IPS-15b (cell line): ENCODE measurements at regions not wholly inside any gene's neighbourhood (a gene's known extent, or its start where the extent isn't known, plus 50 kb on each side); places are given as distances from the start of the nearest gene placed in this dataset.

Experiments used
- H3K27me3 ChIP-seq: one replicate; pipeline ENCODE4 v1.6.1; 2013; ENCODE audit warnings: low read length; ENCODE audit not compliant: control insufficient read depth, insufficient read depth
- H3K36me3 ChIP-seq: one replicate; pipeline ENCODE4 v1.6.1; 2013; ENCODE audit warnings: low read length; ENCODE audit not compliant: control insufficient read depth, insufficient read depth
- H3K4me1 ChIP-seq: one replicate; pipeline ENCODE4 v1.6.1; 2013; ENCODE audit warnings: mild to moderate bottlenecking, low read length; ENCODE audit not compliant: control insufficient read depth, insufficient read depth
- H3K4me3 ChIP-seq: one replicate; pipeline ENCODE4 v1.5.1; 2013; ENCODE audit warnings: low read depth, low read length
- H3K9ac ChIP-seq: one replicate; pipeline ENCODE4 v1.6.1; 2013; ENCODE audit warnings: low read depth, mild to moderate bottlenecking, low read length
- H3K9me3 ChIP-seq: one replicate; pipeline ENCODE4 v1.6.1; 2013; ENCODE audit warnings: mild to moderate bottlenecking, low read length; ENCODE audit not compliant: control insufficient read depth, insufficient read depth

DNA sequence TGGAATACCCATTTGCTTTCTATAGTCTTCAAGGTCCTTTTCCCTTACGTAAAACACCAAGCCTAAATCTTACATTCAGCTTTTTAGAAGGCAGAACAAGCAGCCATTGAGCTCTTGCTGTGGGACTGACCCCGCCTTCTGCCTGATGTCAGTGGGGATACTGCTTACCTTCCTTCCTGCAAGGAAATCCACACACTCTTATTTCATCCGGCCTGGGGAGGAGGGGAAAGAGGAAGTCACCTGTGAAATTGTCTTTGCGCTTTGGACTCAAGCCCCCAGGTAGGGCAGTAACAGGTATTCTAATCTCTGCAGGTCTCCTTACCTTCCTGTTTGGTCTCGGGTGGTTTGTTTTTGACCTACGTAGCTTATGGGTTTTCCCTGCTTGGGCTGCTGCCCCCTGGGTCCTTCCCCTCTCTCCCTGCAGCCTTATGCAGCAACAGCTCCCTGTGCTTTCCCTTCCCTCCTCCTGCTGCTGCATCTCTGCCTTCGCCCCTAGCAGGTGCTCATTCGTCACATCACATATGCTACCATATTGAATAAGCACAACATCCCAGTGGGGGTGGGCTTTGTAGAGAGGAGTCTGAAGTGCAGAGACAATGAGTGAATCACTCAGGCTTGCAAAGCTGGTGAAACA, 402.5 kb upstream of the TRIB2 start:
- peaks cover 2% of the 10 kb centered on the region for H3K4me1 ChIP-seq
- H3K27me3 ChIP-seq, result no peaks in the 10 kb centered on the region
- no peaks in the 10 kb centered on the region for H3K9me3 ChIP-seq
- H3K36me3 ChIP-seq, result no peaks in the 10 kb centered on the region
- no peak overlapping the region for H3K4me3 ChIP-seq
- no peak overlapping the region for H3K9ac ChIP-seq

DNA sequence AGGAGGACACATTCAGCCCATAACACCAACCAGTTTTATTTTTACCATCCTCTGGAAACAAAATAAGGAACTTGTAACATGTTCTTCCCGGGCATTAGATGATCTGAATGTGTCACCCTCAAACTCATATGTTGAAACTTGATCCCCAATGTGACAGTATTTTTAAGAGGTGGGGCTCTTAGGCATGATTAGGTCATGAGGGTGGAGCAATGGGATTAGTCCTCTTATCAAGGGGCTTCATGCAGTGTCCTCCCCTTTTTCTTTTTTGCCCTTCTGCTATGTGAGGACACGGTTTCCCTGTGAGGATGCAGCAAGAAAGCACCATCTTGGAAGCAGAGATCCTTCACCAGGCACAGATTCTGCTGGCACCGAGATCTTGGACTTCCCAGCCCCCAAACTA, 401.5 kb upstream of the TRIB2 start:
- Histone ChIP-seq H3K9ac (no peak overlapping the region), H3K9me3 (no peaks in the 10 kb centered on the region), H3K4me3 (no peak overlapping the region), H3K4me1 (peaks cover 2% of the 10 kb centered on the region), H3K27me3 (no peaks in the 10 kb centered on the region), H3K36me3 (no peaks in the 10 kb centered on the region)

DNA sequence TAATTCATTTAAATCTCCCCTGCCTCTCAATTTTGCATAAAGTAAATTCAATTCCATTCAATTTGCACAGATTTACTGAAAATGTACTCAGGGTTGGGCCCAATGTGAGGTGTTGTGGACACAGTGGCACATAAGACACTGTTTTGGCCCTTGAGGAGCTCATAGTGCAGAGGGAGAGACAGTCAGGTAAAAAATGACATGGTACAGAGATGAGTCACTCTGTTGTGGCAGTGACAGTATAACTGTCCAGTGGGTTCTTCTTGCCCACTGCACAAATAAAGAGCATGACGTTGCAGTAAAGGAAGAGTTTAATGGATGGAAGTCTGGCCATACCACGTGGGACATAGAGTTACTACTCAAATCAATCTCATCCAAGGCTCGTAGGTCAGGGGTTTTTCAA, 400.3 kb upstream of the TRIB2 start:
- Histone ChIP-seq H3K9ac (no peak overlapping the region), H3K36me3 (no peaks in the 10 kb centered on the region), H3K9me3 (no peaks in the 10 kb centered on the region), H3K4me3 (no peak overlapping the region), H3K4me1 (peaks cover 2% of the 10 kb centered on the region), H3K27me3 (no peaks in the 10 kb centered on the region)

DNA sequence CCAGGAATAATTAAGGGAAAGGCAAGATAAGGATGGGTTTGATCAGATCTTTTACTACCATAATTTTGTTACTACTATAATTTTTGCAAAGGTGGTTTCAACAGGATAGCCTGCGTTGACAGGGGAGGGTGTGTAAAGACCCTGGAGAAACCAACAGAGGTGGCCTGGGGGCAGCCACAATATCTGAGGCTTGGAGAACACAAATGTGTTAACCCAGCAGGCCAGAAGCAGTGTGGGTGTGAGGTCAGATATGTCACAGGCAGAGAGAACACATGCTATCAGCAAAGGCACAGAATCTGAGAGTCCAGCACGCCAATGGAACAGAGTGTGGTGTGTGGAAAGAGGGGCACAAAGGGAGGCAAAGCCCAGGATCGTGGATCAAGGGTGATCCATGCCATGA, 399.4 kb upstream of the TRIB2 start:
- H3K9me3 ChIP-seq, result no peaks in the 10 kb centered on the region
- peaks cover 2% of the 10 kb centered on the region for H3K4me1 ChIP-seq
- no peak overlapping the region for H3K9ac ChIP-seq
- H3K27me3 ChIP-seq, result no peaks in the 10 kb centered on the region
- no peaks in the 10 kb centered on the region for H3K36me3 ChIP-seq
- no peak overlapping the region for H3K4me3 ChIP-seq

DNA sequence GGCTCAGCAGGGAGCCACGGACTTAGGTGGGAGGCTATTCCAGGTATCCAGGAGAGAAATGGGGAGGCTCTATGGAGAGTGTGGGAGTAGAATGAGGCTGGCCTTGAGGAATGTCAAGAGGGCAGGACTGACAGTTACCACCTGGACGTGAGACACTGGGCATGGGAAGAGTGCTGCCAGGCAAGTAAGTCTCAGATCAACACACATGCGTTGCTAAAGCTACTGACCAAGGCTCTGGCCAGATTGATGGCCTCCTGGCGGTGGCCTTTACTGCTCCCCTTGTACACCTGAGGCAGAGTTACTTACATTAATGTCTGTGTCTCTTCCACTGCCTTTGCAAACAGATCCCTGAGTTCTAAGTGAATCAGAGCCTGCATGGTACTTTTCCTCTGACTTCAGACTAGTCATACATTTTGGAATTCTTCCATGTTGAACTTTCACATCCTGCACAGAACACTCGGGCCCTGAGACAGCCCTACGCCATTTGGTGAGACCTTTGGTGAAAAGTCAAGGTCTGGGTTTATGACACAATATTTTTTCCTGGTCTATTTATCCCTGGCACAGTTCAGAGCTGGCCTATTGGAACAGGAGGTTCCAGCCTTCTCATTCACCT, 398.8 kb upstream of the TRIB2 start:
- H3K9me3 ChIP-seq, result no peaks in the 10 kb centered on the region
- no peak overlapping the region for H3K4me3 ChIP-seq
- no peaks in the 10 kb centered on the region for H3K36me3 ChIP-seq
- no peaks in the 10 kb centered on the region for H3K27me3 ChIP-seq
- peaks cover 2% of the 10 kb centered on the region for H3K4me1 ChIP-seq
- no peak overlapping the region for H3K9ac ChIP-seq

DNA sequence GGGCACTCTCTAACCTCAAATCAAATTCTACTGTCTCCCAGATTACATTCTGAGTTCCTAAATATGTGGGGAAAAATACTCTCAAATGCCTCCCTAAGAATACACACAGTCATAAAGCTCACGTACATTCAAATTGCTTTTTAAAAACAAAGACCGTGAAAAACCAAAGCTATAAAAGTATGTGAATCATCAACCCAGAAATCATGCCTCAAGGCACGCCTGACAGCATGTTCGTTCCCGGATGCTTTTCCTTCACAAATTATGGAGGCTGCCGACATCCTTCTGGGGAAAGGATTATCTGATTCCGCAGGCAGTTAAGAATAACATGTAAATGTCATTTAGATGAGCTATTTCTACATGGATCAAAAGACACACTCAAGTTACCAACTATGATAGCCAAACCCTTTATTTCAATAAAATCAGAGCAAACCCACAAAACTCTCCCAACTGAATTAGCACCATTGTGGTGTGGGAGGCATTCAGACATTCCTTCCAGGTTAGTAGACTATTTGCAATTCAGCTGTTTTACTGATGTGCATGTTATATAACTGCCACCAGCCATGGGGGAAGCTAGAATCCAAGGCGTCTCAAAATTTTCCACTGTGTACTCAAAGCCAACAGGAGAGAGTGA, 398.2 kb upstream of the TRIB2 start:
- no peak overlapping the region for H3K4me3 ChIP-seq
- H3K36me3 ChIP-seq, result no peaks in the 10 kb centered on the region
- no peaks in the 10 kb centered on the region for H3K9me3 ChIP-seq
- H3K27me3 ChIP-seq, result no peaks in the 10 kb centered on the region
- H3K9ac ChIP-seq, result no peak overlapping the region
- H3K4me1 ChIP-seq, result peaks cover 2% of the 10 kb centered on the region

DNA sequence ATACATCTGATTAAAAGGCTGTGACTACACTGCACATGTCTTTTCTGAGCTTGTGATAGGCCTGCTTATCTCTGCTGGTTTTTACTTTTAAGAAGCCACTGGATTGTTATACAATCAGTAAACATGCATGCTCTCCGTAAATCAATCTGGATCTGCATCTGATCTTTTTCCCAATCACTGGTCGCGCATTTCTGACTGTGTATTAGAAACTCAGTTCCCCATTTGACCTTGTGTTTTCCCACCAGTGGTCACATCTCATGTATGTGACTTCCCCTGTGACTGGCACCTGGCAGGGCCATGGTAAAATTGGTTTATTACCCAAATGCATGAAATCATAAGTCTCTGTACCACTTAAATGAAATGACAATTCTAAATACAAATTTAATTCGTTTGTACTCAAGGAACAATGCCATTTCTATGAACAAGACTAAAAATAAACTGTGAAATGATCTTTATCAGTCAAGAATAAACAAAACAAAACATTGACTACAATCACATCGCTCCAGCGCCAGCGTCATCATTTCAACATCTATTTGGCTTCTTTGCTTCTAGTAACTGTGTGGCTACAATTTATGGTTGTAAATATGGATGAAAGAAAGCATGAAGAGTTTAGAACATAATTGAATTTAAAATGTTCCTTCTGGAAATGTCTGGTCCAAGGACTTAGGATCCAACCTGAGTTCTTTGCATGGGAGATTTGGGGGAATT, 396.6 kb upstream of the TRIB2 start:
- Histone ChIP-seq H3K9me3 (no peaks in the 10 kb centered on the region), H3K4me1 (no peaks in the 10 kb centered on the region), H3K27me3 (no peaks in the 10 kb centered on the region), H3K4me3 (no peak overlapping the region), H3K36me3 (no peaks in the 10 kb centered on the region), H3K9ac (no peak overlapping the region)

DNA sequence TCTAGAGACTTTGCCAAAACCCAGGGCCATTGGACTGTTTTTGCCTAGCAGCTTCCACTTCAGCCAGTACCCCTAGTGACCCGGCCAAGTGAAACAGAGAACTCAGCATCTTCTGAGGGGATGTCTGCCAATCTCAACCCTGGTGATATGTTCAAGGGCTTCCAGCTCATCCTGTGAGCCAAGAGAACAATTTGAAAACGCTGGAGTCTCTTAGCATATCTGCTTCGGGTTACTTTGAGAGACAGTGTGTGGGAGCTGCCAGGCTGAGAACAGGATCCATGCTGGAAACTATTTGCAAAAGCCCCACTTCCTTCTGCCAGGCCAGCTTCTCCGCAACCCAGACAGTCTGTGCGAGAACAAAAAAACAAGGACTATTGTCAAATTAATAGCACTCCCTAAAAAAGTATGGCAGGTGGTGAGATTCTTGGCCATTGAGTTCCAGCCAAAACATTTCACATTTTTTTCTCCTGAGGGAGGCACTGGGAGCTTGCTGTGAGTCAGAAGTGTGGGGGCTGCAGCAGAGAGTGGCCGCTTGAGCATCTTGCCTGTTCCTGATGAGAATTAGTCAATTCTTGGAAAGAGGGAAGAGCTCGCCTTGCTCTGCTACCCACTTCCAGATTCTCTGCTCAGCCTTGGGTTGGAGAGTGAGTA, 395.6 kb upstream of the TRIB2 start:
- H3K36me3 ChIP-seq, result no peaks in the 10 kb centered on the region
- H3K27me3 ChIP-seq, result no peaks in the 10 kb centered on the region
- no peak overlapping the region for H3K9ac ChIP-seq
- H3K4me3 ChIP-seq, result no peak overlapping the region
- no peaks in the 10 kb centered on the region for H3K9me3 ChIP-seq
- no peaks in the 10 kb centered on the region for H3K4me1 ChIP-seq

DNA sequence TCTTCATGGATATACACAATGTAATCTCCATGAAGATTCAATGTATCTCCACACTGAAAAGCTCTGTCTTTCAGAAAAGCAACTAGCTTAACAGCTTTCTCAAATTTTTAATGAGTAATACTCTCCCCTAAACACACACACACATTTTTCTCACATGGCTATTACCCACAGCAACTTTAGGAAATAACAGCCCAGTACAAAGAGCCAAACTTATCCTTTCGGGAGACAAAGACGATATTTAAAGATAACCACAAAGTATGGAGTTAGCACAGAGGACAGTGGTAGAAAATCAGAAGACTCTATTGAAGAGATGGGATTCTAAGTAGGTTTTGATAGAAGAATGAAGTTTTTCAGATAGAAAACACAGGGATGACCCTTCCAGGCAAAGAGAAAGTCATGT, 394.9 kb upstream of the TRIB2 start:
- Histone ChIP-seq H3K36me3 (no peaks in the 10 kb centered on the region), H3K27me3 (no peaks in the 10 kb centered on the region), H3K9me3 (no peaks in the 10 kb centered on the region), H3K4me3 (no peak overlapping the region), H3K9ac (no peak overlapping the region), H3K4me1 (no peaks in the 10 kb centered on the region)

DNA sequence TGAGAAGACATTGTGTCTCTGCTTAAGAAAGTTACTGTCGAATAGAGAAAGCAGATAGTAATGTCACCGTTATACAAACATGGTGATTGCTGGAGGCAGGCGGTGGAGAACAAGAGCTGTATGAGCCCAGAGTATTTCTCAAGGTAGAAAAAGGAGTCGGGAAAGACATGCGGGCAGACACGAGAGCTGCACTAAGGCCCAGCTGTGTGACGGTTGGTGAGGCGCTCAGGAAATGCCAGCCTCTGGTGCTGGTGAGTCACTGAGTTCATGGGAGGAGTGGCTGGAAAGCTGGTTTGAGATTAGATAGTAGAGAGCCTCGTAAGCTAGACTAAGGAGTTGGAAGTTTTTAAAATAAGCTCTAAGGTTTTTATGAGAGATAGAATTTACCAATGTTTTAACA, 390.9 kb upstream of the TRIB2 start:
- H3K4me3 ChIP-seq, result no peak overlapping the region
- no peaks in the 10 kb centered on the region for H3K4me1 ChIP-seq
- H3K9me3 ChIP-seq, result no peaks in the 10 kb centered on the region
- no peaks in the 10 kb centered on the region for H3K36me3 ChIP-seq
- no peak overlapping the region for H3K9ac ChIP-seq
- H3K27me3 ChIP-seq, result no peaks in the 10 kb centered on the region

DNA sequence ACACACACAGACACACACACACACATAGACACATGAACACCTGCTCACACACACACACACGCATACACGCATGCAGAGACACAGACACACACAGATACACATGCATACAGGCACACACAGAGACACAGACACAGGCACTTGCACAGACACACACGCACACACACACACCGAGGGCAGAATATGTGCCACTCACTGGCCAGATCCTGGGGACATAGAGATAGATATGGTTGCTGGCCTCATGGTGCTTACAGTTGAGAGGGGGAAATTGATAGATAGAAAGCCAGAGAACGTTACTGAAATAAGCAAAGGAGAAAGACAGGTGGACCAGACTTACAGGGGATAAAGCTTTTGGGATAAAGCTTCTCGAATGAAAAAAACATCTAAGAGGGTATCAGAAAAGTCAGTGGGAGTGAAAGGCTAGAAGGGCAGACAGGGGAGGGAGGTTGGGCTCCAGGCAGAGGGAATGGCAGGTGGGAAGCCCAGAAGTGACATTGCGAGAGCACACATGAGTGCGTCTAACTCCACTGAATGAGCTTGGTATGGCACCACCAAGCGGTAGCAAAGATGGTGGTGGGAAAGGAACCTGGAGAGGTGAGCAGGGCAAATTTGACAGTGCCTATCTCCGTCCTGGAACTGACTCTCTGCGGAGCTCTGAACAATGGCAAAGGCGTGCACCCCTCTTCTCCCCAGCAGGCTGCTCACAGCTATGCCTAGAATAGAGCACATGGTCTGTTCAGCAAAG, 390.1 kb upstream of the TRIB2 start:
- H3K9ac ChIP-seq, result no peak overlapping the region
- H3K27me3 ChIP-seq, result no peaks in the 10 kb centered on the region
- H3K4me3 ChIP-seq, result no peak overlapping the region
- H3K4me1 ChIP-seq, result no peaks in the 10 kb centered on the region
- no peaks in the 10 kb centered on the region for H3K36me3 ChIP-seq
- H3K9me3 ChIP-seq, result no peaks in the 10 kb centered on the region
